ENCODE measurements at regions not wholly inside any gene's neighbourhood (a gene's known extent, or its start where the extent isn't known, plus 50 kb on each side); places are given as distances from the start of the nearest gene placed in this dataset.

DNA sequence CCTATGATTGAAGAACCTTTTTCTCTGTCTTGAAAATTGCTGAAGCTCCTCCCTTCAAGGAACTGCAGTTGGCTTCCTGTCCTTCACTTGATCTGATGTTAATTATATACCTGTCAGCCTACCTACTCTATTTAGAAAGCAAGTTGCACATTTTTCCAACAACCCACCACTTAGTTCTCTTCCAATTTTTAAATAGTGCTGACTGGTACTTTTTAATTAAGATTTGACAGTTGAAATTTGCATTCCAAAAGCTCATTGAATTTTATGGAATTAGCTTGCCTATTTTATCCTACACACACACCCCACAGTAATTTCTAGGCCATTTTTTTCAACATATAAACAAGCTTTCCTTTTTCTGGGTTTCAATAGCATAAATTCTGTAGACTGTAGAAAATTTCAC lies 820.3 kb upstream of the FAT3 start:
- no peaks in the 10 kb centered on the region for H3K27me3 ChIP-seq (ENCODE audit: control insufficient read depth, insufficient read depth, low read length)
- H3K9me3 ChIP-seq (ENCODE audit: control insufficient read depth, insufficient read depth, low read length), result no peaks in the 10 kb centered on the region
- H3K4me1 ChIP-seq (ENCODE audit: control insufficient read depth, insufficient read depth, low read length), result no peaks in the 10 kb centered on the region
- H3K36me3 ChIP-seq (ENCODE audit: control insufficient read depth, insufficient read depth, low read length), result peaks cover 3% of the 10 kb centered on the region
- no peak overlapping the region for H3K4me3 ChIP-seq (ENCODE audit: low read depth, low read length)
- no peak overlapping the region for H3K9ac ChIP-seq (ENCODE audit: low read depth, low read length)

DNA sequence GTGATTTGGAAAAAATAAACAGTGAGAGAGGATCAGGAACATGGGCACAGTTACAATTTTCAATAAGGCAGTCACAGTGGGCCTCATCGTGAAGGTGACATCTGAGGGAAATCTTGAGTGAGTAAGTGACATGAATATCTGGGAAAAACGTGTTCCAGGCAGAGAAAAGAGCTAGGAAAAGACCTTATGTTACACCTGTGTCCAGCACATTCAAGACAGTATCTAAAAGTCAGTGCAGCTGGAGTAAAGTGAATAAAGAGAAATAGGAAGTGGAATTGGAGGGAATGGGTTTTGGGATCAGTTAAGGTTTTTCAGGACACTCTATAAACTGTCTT lies 827.5 kb upstream of the FAT3 start:
- Histone ChIP-seq H3K9ac (ENCODE audit: low read depth, low read length) (no peak overlapping the region), H3K9me3 (ENCODE audit: control insufficient read depth, insufficient read depth, low read length) (no peaks in the 10 kb centered on the region)

DNA sequence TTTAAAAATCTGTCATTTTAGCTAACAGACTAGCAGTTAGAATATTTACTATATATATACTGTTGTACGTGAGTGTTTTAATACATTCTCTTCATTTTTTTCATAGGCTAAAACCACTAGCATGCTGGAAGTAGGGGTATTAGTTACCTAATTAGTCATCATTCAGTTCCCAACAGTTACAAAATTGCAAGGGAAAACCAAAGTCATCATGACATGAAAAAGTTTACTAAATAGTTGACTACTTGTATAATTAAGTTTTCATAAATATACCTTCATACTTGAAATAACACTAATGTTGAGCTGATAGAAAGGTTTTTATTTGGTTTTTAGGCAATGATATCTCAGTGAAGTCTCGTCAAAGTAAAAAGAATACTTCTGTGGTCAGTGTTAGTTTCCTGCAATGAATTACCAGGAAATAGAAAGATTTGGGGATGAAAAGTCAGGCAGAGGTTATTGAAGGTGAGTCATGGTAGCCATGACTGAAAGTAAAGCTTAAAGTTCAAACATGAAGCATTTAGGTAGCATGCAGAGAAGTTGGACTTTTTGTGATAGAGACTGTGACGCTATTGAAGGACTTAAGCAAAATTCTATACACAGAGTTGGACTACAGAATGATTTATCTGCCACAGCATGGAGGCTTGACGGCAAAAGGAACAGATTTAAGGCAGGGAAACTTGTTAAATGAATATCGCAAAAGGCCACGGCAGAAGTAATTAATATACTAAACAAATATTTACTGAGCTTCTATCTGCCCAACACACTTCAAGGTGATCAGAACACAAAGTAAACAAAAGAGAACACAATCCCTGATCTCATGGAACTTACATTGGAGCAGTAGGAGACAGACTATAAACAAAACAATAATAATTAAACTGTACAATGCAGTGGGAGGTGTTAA lies 828.1 kb upstream of the FAT3 start:
- Histone ChIP-seq H3K9ac (ENCODE audit: low read depth, low read length) (no peak overlapping the region), H3K4me3 (ENCODE audit: low read depth, low read length) (no peak overlapping the region), H3K36me3 (ENCODE audit: control insufficient read depth, insufficient read depth, low read length) (no peaks in the 10 kb centered on the region), H3K27me3 (ENCODE audit: control insufficient read depth, insufficient read depth, low read length) (no peaks in the 10 kb centered on the region), H3K4me1 (ENCODE audit: control insufficient read depth, insufficient read depth, low read length) (no peaks in the 10 kb centered on the region), H3K9me3 (ENCODE audit: control insufficient read depth, insufficient read depth, low read length) (no peaks in the 10 kb centered on the region)

More for the DNA sequence above, 827.5 kb upstream of the FAT3 start:
- no peak overlapping the region for H3K4me3 ChIP-seq (ENCODE audit: low read depth, low read length)
- no peaks in the 10 kb centered on the region for H3K27me3 ChIP-seq (ENCODE audit: control insufficient read depth, insufficient read depth, low read length)
- H3K4me1 ChIP-seq (ENCODE audit: control insufficient read depth, insufficient read depth, low read length), result no peaks in the 10 kb centered on the region
- no peaks in the 10 kb centered on the region for H3K36me3 ChIP-seq (ENCODE audit: control insufficient read depth, insufficient read depth, low read length)

DNA sequence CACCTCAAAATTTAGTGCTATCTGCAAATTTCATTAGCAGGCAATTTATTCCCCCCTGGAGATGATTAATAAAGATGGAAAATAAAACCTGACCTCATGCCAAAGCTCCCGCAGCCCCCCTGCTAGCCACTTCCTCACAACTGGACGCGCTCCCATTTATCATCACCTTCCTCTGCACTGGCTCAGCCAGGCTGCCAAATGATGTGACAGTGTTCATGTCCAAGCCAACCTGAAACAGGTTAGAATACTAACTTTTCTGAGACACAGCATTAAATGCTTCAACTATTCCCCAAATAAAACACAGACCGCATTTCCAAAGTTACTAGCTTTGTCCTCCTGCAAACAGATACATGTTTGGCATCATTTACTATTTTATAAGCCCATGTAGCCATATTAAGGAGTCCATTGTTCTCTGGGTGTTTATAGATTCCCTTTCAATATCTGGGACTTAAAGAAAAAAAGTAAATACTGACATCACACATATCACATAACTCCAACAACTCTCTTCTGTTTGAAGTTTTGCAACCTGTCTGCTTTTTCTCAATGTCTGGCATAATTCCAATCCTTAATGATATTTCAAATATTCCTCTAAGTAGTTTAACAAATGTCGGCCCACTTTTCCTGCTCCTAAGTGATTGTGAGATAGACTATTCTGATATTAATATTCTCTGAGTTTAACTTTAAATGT lies 829.7 kb upstream of the FAT3 start:
- H3K9ac ChIP-seq (ENCODE audit: low read depth, low read length), result no peak overlapping the region
- H3K36me3 ChIP-seq (ENCODE audit: control insufficient read depth, insufficient read depth, low read length), result no peaks in the 10 kb centered on the region
- H3K4me3 ChIP-seq (ENCODE audit: low read depth, low read length), result no peak overlapping the region
- no peaks in the 10 kb centered on the region for H3K9me3 ChIP-seq (ENCODE audit: control insufficient read depth, insufficient read depth, low read length)
- no peaks in the 10 kb centered on the region for H3K4me1 ChIP-seq (ENCODE audit: control insufficient read depth, insufficient read depth, low read length)
- no peaks in the 10 kb centered on the region for H3K27me3 ChIP-seq (ENCODE audit: control insufficient read depth, insufficient read depth, low read length)

DNA sequence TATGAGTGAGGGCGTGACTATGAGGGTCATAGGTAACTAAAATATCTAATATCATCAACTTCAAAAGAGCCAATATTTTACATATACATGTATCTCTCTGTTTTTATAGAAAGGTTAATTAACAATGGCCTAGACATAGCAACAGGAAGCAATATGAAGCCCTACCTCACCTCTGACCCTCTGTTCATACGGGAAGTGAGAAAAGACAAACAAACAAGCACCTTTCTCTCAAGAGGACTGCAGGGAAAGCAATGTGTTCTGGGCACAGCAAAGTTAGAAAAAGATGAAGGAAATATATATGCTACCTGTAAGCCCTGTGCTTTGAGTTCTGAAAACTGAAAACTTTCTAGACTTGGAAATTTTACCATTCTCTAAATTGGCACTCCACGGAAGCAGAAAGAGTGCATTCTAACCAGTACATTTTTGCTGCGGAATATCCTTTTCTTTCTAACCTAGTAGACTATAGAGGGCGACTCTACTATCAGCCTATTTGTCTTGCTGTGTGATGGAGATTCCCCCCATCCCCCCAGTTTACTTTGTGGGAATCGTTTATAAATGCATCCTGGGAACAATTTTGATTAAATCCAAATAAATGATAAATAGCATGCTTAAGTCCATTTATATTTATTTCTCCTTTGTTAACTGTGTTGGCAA lies 830.4 kb upstream of the FAT3 start:
- H3K9ac ChIP-seq (ENCODE audit: low read depth, low read length), result no peak overlapping the region
- no peaks in the 10 kb centered on the region for H3K27me3 ChIP-seq (ENCODE audit: control insufficient read depth, insufficient read depth, low read length)
- H3K9me3 ChIP-seq (ENCODE audit: control insufficient read depth, insufficient read depth, low read length), result no peaks in the 10 kb centered on the region
- no peaks in the 10 kb centered on the region for H3K4me1 ChIP-seq (ENCODE audit: control insufficient read depth, insufficient read depth, low read length)
- no peak overlapping the region for H3K4me3 ChIP-seq (ENCODE audit: low read depth, low read length)
- H3K36me3 ChIP-seq (ENCODE audit: control insufficient read depth, insufficient read depth, low read length), result no peaks in the 10 kb centered on the region

DNA sequence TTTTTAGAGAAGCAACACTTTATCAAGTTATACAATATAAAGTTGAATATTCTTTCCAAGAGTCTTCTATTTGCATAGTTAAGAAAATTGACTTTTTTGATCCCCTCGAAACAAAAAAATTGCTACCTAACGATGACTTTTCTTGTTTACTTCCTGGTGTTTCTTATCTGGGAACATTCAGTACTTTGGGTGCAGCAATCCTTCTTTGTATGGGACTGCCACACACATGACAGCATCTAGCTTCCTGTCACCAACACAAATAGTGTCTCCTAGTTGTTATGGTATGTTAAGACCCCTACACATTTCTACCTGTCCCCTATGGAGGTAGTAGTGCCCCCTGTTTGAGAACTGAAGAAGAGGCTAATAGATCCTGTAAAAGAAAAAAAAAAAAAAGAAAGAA lies 841.7 kb upstream of the FAT3 start:
- Histone ChIP-seq H3K4me3 (ENCODE audit: low read depth, low read length) (no peak overlapping the region), H3K27me3 (ENCODE audit: control insufficient read depth, insufficient read depth, low read length) (no peaks in the 10 kb centered on the region), H3K9me3 (ENCODE audit: control insufficient read depth, insufficient read depth, low read length) (no peaks in the 10 kb centered on the region), H3K9ac (ENCODE audit: low read depth, low read length) (no peak overlapping the region), H3K36me3 (ENCODE audit: control insufficient read depth, insufficient read depth, low read length) (no peaks in the 10 kb centered on the region), H3K4me1 (ENCODE audit: control insufficient read depth, insufficient read depth, low read length) (no peaks in the 10 kb centered on the region)

DNA sequence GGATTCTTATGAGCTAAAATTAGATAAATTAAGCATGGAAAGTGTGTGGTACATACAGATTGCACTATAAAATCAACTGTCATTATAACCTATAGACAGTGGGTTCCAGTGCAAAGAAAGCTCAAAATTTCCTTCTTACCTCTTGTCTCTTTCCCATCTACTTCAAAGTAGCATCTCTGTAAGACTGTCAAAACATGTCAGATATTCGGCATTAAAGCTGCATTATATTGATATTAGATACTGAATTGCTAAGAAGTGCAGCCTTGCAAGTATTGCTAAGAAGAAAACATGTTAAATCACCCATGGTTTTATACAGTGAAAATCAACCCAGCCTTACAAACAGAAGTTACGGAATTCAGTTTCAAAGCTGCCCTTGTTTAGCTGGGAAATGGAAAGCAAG lies 849.8 kb upstream of the FAT3 start:
- Histone ChIP-seq H3K4me3 (ENCODE audit: low read depth, low read length) (no peak overlapping the region), H3K4me1 (ENCODE audit: control insufficient read depth, insufficient read depth, low read length) (no peaks in the 10 kb centered on the region), H3K9ac (ENCODE audit: low read depth, low read length) (no peak overlapping the region), H3K27me3 (ENCODE audit: control insufficient read depth, insufficient read depth, low read length) (no peaks in the 10 kb centered on the region), H3K9me3 (ENCODE audit: control insufficient read depth, insufficient read depth, low read length) (no peaks in the 10 kb centered on the region), H3K36me3 (ENCODE audit: control insufficient read depth, insufficient read depth, low read length) (no peaks in the 10 kb centered on the region)

DNA sequence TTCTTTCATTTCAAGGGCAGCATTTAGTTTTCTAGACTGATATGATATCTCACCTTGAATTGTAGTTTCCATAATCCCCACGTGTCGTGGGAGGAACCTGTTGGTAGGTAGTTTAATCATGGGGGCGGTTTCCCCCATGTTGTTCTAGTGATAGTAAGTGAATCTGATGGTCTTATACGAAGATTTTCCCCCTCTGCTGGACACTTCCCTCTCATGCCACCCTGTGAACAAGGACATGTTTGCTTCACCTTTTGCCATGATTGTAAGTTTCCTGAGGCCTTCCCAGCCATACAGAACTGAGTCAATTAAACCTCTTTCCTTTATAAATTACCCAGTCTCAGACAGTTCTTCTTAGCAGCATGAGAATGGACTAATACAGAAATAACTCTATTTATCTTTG lies 851.1 kb upstream of the FAT3 start:
- no peak overlapping the region for H3K9ac ChIP-seq (ENCODE audit: low read depth, low read length)
- no peaks in the 10 kb centered on the region for H3K4me1 ChIP-seq (ENCODE audit: control insufficient read depth, insufficient read depth, low read length)
- H3K4me3 ChIP-seq (ENCODE audit: low read depth, low read length), result no peak overlapping the region
- no peaks in the 10 kb centered on the region for H3K9me3 ChIP-seq (ENCODE audit: control insufficient read depth, insufficient read depth, low read length)
- no peaks in the 10 kb centered on the region for H3K27me3 ChIP-seq (ENCODE audit: control insufficient read depth, insufficient read depth, low read length)
- no peaks in the 10 kb centered on the region for H3K36me3 ChIP-seq (ENCODE audit: control insufficient read depth, insufficient read depth, low read length)

DNA sequence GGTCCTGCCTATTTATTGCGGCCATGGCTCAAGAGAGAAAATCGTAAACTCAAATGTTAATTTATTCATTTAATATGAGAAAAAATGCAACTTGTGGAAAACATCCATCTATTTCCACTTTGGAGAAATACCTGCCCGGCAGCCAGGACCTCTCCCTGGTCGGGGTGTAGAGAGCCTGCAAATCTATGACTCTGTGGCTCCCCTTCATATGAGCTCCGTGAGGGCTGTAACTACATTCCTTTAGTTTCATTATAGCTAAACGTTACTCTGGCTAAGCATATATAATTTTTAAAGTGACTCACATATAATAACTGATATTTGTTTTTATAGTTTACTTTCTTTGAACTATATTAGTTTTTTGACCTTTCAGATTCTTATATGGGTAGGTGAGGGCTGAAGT lies 857.8 kb upstream of the FAT3 start:
- Histone ChIP-seq H3K9ac (ENCODE audit: low read depth, low read length) (no peak overlapping the region), H3K4me1 (ENCODE audit: control insufficient read depth, insufficient read depth, low read length) (no peaks in the 10 kb centered on the region), H3K4me3 (ENCODE audit: low read depth, low read length) (no peak overlapping the region)

DNA sequence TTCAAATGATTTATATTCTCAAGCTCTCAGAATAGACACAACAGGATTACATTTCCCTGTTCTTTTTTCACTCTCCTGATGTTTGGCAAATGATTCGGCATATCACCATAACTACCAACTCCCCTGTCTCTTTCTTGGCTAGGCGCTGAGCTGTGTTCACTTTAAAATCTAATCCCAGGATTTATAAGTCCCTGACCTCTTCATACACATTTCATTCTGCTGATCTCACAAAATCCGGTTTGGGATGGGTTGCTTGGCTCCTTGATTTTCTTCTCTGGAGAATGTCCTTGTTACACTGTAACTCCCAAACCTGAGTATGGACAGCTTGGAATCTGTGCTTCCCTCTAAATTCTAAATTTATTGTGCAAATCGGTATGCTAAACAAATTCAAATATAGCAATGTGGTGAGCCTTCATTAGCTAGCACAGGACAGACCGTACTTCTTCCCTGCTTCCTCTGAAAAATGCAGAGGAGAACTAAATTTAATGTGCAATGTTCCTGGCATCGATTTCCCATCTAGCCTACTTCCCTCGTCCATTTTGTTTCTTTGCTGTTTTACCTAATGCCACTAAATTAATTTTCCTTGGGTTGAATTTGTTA lies 858.5 kb upstream of the FAT3 start:
- Histone ChIP-seq H3K9me3 (ENCODE audit: control insufficient read depth, insufficient read depth, low read length) (no peaks in the 10 kb centered on the region), H3K36me3 (ENCODE audit: control insufficient read depth, insufficient read depth, low read length) (no peaks in the 10 kb centered on the region), H3K27me3 (ENCODE audit: control insufficient read depth, insufficient read depth, low read length) (no peaks in the 10 kb centered on the region), H3K4me1 (ENCODE audit: control insufficient read depth, insufficient read depth, low read length) (no peaks in the 10 kb centered on the region), H3K9ac (ENCODE audit: low read depth, low read length) (no peak overlapping the region), H3K4me3 (ENCODE audit: low read depth, low read length) (no peak overlapping the region)

More for the DNA sequence above, 857.8 kb upstream of the FAT3 start:
- Histone ChIP-seq H3K9me3 (ENCODE audit: control insufficient read depth, insufficient read depth, low read length) (no peaks in the 10 kb centered on the region), H3K36me3 (ENCODE audit: control insufficient read depth, insufficient read depth, low read length) (no peaks in the 10 kb centered on the region), H3K27me3 (ENCODE audit: control insufficient read depth, insufficient read depth, low read length) (no peaks in the 10 kb centered on the region)

DNA sequence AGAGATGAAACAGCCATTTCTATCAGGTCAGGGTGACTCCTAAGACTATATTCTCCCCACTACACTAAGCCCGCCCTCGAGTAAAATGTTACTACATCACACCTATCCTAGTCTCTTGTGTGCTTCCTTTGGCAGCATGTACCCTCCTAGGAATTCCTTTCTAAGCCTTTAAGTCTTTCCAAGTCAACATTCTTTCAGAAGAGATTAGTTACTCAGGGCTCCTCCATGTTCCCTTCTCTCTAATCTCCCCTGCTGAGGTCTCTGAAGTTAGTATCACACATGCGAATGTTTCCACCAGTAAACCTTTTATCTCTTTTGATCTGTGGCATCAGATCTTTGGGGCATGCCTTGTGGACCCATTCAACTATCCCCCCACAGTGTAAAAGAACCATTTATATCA lies 873.7 kb upstream of the FAT3 start:
- Histone ChIP-seq H3K27me3 (ENCODE audit: control insufficient read depth, insufficient read depth, low read length) (no peaks in the 10 kb centered on the region), H3K9me3 (ENCODE audit: control insufficient read depth, insufficient read depth, low read length) (no peaks in the 10 kb centered on the region)

More for the DNA sequence above, 873.7 kb upstream of the FAT3 start:
- Histone ChIP-seq H3K36me3 (ENCODE audit: control insufficient read depth, insufficient read depth, low read length) (no peaks in the 10 kb centered on the region), H3K4me3 (ENCODE audit: low read depth, low read length) (no peak overlapping the region), H3K9ac (ENCODE audit: low read depth, low read length) (no peak overlapping the region), H3K4me1 (ENCODE audit: control insufficient read depth, insufficient read depth, low read length) (no peaks in the 10 kb centered on the region)
